Duodenal mucosa (tissue), 2 donors: ENCODE measurements at regions not wholly inside any gene's neighbourhood (a gene's known extent, or its start where the extent isn't known, plus 50 kb on each side); places are given as distances from the start of the nearest gene placed in this dataset.

ENCODE experiments used
- H3K27ac ChIP-seq: one replicate; pipeline ENCODE4 v1.7.0; 2013; ENCODE audit warnings: low read depth, low read length
- H3K27me3 ChIP-seq, 2 donors: one replicate each; pipeline ENCODE4 v1.7.0; 2013; ENCODE audit warnings: low read length in 2 of 2, control low read depth in 1 of 2; ENCODE audit not compliant: insufficient read depth in 2 of 2, control insufficient read depth in 1 of 2
- H3K36me3 ChIP-seq, 2 donors: one replicate each; pipeline ENCODE4 v1.7.0; 2013; ENCODE audit warnings: low read length in 2 of 2, control low read depth in 1 of 2; ENCODE audit not compliant: insufficient read depth in 2 of 2, control insufficient read depth in 1 of 2
- H3K4me1 ChIP-seq, 2 donors: one replicate each; pipeline ENCODE4 v1.7.0; 2013; ENCODE audit warnings: low read length in 2 of 2, control low read depth in 1 of 2; ENCODE audit not compliant: insufficient read depth in 2 of 2, control insufficient read depth in 1 of 2
- H3K4me3 ChIP-seq, 2 donors: one replicate each; pipeline ENCODE4 v1.7.0; 2013; ENCODE audit warnings: low read length in 2 of 2, low read depth in 1 of 2
- H3K9ac ChIP-seq, 2 donors: one replicate each; pipeline ENCODE4 v1.7.0; 2013; ENCODE audit warnings: low read length in 2 of 2, low read depth in 1 of 2
- H3K9me3 ChIP-seq, 2 donors: one replicate each; pipeline ENCODE4 v1.7.0; 2013; ENCODE audit warnings: low read length in 2 of 2, control low read depth in 1 of 2; ENCODE audit not compliant: control insufficient read depth in 1 of 2

DNA sequence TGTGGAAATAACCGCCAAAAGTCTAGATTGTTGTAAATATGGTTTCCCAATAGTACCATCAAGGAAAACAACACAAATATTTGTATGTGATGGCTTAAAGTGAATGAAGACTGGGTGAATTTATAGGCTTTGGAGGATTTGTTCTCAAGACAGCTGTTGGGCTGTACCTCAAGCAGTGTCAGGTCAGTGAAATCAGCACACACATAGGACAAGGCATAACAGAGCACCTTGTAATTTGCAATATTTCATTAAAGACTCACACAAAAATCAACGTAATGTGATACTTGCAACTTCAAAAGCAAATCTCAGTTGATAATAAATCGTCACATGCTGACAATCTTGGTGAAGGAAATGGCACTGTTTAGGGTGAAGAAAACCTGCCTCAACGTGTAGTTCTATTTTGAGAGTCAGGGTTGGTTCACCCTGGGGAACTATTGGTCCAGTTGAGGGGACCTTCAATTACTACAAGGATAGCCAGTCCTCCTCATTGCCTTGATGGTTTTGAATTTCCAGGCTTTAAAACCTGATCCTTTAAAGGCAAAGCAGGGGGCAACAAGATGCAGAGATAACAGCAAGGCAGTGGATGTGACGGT is 126.8 kb upstream of the ST6GAL2 start:
- Histone ChIP-seq H3K4me1 (no peaks in the 10 kb centered on the region), H3K9ac (no peak overlapping the region), H3K27me3 (no peaks in the 10 kb centered on the region), H3K4me3 (no peak overlapping the region), H3K36me3 (no peaks in the 10 kb centered on the region), H3K9me3 (no peaks in the 10 kb centered on the region), H3K27ac (no peak overlapping the region)

DNA sequence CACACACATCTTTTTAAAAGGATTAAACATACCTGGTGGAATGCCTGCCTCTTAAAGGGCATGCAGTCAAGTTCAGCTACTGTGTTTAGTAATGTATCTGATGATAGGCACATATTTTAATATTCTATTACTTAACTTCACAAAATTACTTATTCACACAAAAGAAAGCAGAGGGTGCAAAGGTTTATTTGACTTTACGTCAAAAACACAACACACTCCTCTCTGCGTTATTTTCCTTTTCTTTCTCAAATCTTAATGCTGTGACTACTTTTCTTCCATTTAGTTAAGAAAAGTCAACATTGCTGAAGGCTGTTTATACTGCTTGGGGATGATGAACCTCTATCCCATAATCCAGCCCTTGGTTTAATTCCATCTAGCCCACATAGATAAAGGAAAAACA is 127.9 kb upstream of the ST6GAL2 start:
- no peak overlapping the region for H3K27ac ChIP-seq
- H3K36me3 ChIP-seq = no peaks in the 10 kb centered on the region
- no peak overlapping the region for H3K4me3 ChIP-seq
- H3K27me3 ChIP-seq = no peaks in the 10 kb centered on the region
- no peak overlapping the region for H3K9ac ChIP-seq
- H3K9me3 ChIP-seq = no peaks in the 10 kb centered on the region
- no peaks in the 10 kb centered on the region for H3K4me1 ChIP-seq

DNA sequence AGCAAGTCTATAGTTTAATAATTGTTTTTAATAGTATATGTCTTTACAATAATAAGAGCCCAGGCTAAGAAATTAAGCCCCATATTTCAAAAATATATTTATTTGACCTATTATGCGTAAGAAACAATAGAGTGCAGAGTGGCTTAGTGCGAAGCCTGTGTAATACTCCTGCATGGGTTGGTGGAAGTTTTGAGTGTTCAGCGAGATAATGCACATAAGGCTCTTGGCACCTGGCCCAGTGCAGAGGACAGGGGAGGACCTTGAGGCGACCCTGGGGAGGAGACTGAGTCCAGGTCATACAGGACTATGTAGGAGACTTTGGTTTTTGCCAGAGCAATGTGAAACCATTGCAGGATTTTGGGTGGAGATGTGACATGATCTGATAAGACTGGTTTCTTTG is 132.4 kb upstream of the ST6GAL2 start:
- Histone ChIP-seq H3K27ac (no peak overlapping the region), H3K4me3 (no peak overlapping the region), H3K27me3 (no peaks in the 10 kb centered on the region), H3K9ac (no peak overlapping the region), H3K9me3 (no peaks in the 10 kb centered on the region), H3K4me1 (no peaks in the 10 kb centered on the region), H3K36me3 (no peaks in the 10 kb centered on the region)

DNA sequence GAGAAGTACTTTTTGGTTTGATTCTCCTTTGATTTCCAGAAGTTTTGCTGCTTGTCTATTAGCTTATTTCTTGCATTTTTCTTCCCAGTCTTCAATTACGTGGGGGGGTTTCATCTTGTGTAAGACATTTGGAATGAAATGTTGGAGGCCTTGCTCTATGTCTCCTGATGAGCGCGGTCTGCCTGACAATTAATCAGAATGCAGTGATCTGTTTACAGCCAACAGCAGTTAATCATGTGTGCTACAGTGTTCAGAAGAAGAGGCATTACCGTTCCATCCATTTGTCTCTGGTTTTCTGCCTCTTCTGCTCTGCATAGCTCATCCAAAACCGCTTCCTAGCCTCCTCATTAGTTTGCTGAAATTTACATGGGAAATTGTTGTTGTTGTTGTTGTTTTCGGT is 134.4 kb upstream of the ST6GAL2 start:
- H3K27ac ChIP-seq = no peak overlapping the region
- no peaks in the 10 kb centered on the region for H3K4me1 ChIP-seq
- H3K27me3 ChIP-seq = no peaks in the 10 kb centered on the region
- H3K9me3 ChIP-seq = no peaks in the 10 kb centered on the region
- H3K36me3 ChIP-seq = no peaks in the 10 kb centered on the region
- H3K4me3 ChIP-seq = no peak overlapping the region
- H3K9ac ChIP-seq = no peak overlapping the region

DNA sequence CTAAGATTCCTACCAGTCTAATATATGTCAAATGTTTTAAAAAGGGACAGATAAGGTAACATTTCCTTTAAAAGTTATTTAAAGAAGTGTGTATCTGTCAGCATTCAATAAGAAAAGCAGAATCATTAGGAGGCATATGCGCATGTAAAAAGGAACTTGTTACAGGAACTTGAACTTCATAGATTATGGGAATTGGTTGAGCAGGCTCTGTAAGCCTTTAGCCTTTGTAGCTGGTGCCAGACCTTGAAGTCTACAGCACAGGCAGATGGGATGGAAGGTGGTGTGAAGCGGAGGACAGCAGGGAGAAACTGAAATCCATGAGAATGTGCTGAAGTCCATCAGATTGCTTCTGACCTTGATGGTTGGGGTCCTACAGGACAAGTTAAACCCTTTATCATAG is 138.3 kb upstream of the ST6GAL2 start:
- Histone ChIP-seq H3K27ac (no peak overlapping the region), H3K4me1 (no peaks in the 10 kb centered on the region)

DNA sequence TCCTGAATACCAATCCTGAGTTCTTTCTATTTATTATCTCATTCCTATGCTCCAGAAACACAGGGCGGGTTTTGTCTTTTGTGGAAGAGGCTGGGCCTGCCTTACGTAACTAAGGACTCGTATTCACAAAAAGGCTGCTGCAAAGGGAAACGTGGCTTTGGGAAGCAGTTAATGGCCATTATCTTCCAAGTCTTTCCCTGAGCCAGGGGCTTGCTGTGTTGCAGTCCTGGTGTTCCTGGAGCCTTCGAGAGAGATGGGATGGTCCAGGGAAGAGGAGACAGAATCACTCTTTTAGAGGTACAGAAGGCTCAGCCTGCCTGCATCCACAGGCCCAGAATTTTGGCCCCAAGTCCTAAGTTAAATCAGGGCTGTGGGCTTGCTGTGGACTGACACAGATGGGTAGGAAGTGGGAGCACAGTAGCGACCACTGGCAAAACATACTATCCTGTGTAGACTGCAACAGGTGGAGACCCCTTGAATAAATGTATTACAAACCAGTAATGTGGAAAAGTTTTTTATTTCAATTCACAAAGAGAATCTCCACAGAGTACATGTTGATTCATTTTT is 139.4 kb upstream of the ST6GAL2 start:
- no peak overlapping the region for H3K9ac ChIP-seq
- no peaks in the 10 kb centered on the region for H3K27me3 ChIP-seq
- no peaks in the 10 kb centered on the region for H3K36me3 ChIP-seq

More for the DNA sequence above, 138.3 kb upstream of the ST6GAL2 start:
- Histone ChIP-seq H3K27me3 (no peaks in the 10 kb centered on the region), H3K4me3 (no peak overlapping the region), H3K9me3 (no peaks in the 10 kb centered on the region), H3K36me3 (no peaks in the 10 kb centered on the region), H3K9ac (no peak overlapping the region)

DNA sequence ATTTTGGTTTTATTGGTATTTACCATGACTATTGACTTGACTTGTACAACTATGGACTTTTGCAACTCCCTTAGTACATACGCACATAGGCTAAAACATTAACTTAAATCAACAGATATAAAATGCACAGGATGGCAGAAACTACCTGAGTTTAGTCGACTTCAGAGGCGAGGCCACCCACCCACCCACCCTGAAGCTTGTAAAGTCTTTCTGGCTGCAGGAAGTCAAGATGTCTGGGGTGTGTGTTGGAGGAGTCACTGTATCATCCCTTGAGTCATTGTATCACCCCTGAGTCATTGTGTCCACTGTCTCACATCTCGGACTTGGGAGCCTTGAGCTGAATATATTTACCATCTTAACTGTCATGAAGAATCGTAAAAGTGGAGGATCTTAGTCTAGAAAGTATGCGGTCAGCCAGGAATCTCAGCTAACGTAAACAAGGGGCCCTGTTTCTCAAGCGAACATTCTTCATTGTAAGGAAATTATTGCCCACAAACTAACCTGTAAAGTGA is 140.0 kb upstream of the ST6GAL2 start:
- Histone ChIP-seq H3K36me3 (no peaks in the 10 kb centered on the region), H3K4me3 (no peak overlapping the region), H3K9me3 (no peaks in the 10 kb centered on the region), H3K27me3 (no peaks in the 10 kb centered on the region), H3K4me1 (no peaks in the 10 kb centered on the region), H3K9ac (no peak overlapping the region), H3K27ac (no peak overlapping the region)

More for the DNA sequence above, 139.4 kb upstream of the ST6GAL2 start:
- H3K4me3 ChIP-seq = no peak overlapping the region
- H3K4me1 ChIP-seq = no peaks in the 10 kb centered on the region
- H3K9me3 ChIP-seq = no peaks in the 10 kb centered on the region
- H3K27ac ChIP-seq = no peak overlapping the region

DNA sequence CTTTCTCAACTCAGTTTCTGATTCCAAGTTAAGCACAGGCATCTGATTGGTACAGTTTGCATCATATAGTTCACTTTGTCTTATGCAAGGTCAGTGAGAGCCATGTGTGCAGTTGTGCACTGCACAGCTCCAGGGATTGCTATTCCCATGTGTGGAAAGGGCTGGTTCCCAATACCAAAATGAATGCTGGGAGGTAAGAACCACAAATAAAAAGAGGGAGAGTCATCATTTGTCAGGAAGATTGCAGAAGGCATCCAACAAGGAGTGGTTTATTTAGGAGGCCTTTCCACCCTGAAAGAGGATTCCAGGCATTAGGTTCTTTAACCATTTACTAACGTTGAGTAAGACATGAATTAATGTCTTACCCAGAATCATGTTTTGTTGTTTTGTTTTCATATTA is 141.2 kb upstream of the ST6GAL2 start:
- no peak overlapping the region for H3K27ac ChIP-seq
- H3K27me3 ChIP-seq = no peaks in the 10 kb centered on the region
- H3K36me3 ChIP-seq = no peaks in the 10 kb centered on the region
- no peak overlapping the region for H3K9ac ChIP-seq
- H3K9me3 ChIP-seq = no peaks in the 10 kb centered on the region
- H3K4me1 ChIP-seq = no peaks in the 10 kb centered on the region
- no peak overlapping the region for H3K4me3 ChIP-seq

DNA sequence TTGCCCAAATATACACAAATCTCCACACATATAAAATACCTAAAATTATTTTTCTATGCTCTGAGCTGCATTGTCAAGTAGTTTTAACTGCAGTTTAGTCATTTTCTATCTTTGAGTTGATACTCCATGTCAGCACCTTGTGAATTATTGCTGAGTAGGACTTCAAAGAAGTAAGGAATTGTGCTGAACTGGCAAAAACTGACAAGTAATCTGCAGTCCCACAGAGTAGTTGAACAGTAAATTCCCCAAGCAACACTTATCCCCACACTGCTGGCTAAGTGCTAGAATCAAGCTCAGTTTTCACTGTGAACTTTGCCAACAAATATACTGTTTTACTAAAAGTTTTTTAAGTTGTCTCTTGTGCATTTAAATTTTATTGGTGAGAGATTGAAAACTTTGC is 141.8 kb upstream of the ST6GAL2 start:
- no peaks in the 10 kb centered on the region for H3K9me3 ChIP-seq
- H3K4me3 ChIP-seq = no peak overlapping the region
- H3K36me3 ChIP-seq = no peaks in the 10 kb centered on the region
- H3K27me3 ChIP-seq = no peaks in the 10 kb centered on the region
- H3K4me1 ChIP-seq = no peaks in the 10 kb centered on the region
- no peak overlapping the region for H3K9ac ChIP-seq
- H3K27ac ChIP-seq = no peak overlapping the region

DNA sequence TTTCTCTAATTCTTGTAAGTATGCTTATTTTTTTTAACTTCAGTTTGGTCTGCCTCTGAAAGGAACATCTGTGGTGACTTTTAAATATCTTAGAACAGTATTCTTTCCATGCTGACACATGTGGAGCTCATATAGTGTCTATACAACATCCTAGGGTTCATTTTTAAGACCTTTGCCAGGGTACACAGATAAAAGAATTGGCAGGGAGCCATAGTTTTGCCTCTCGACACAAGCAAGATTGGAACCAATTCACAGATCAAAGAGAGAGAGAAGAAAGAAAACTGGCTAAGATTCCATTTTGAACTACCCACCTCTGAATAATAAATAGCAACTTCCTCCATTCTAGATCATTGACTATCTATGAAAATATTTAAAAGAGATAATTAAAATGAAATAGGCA is 142.7 kb upstream of the ST6GAL2 start:
- Histone ChIP-seq H3K27ac (no peak overlapping the region), H3K4me1 (no peaks in the 10 kb centered on the region), H3K9me3 (no peaks in the 10 kb centered on the region), H3K36me3 (no peaks in the 10 kb centered on the region), H3K27me3 (no peaks in the 10 kb centered on the region), H3K9ac (no peak overlapping the region), H3K4me3 (no peak overlapping the region)
